Hepatocyte (in vitro differentiated cells): ENCODE measurements at regions not wholly inside any gene's neighbourhood (a gene's known extent, or its start where the extent isn't known, plus 50 kb on each side); places are given as distances from the start of the nearest gene placed in this dataset.

Experiments
- DNase-seq: peaks from one replicate; pipeline ENCODE4 v3.0.0-alpha.2; 2016; ENCODE audit warnings: low spot score
- H2AFZ ChIP-seq: fragments of 200-600 bp; sonication (generic); 2 replicates; pipeline ENCODE4 v1.6.0; 2016; ENCODE audit warnings: antibody characterized with exemption, mild to moderate bottlenecking
- H3K27ac ChIP-seq: fragments of 200-600 bp; sonication (generic); 2 replicates; pipeline ENCODE4 v1.5.1; 2016; ENCODE audit warnings: mild to moderate bottlenecking
- H3K27me3 ChIP-seq: fragments of 200-600 bp; sonication (generic); 2 replicates; pipeline ENCODE4 v1.6.1; 2016
- H3K36me3 ChIP-seq: fragments of 200-600 bp; sonication (generic); replicated peaks from 2 replicates; pipeline ENCODE4 v1.5.1; 2016; ENCODE audit warnings: low read depth; ENCODE audit not compliant: insufficient read depth
- H3K4me1 ChIP-seq: fragments of 200-600 bp; sonication (generic); 2 replicates; pipeline ENCODE4 v1.5.1; 2016; ENCODE audit warnings: mild to moderate bottlenecking, moderate library complexity; ENCODE audit not compliant: insufficient read depth
- H3K4me2 ChIP-seq: fragments of 200-600 bp; sonication (generic); 2 replicates; pipeline ENCODE4 v1.6.0; 2016
- H3K4me3 ChIP-seq: fragments of 200-600 bp; sonication (generic); 2 replicates; pipeline ENCODE4 v1.5.1; 2016; ENCODE audit warnings: mild to moderate bottlenecking
- H3K79me2 ChIP-seq: fragments of 200-600 bp; sonication (generic); 2 replicates; pipeline ENCODE4 v1.6.0; 2017; ENCODE audit warnings: mild to moderate bottlenecking
- H3K9me2 ChIP-seq: fragments of 200-600 bp; sonication (generic); replicated peaks from 2 replicates; pipeline ENCODE4 v1.6.0; 2017; ENCODE audit warnings: mild to moderate bottlenecking; ENCODE audit not compliant: insufficient read depth
- H3K9me3 ChIP-seq: fragments of 200-600 bp; sonication (generic); 2 replicates; pipeline ENCODE4 v1.5.1; 2016; ENCODE audit warnings: low read depth, mild to moderate bottlenecking
- H4K20me1 ChIP-seq: fragments of 200-600 bp; sonication (generic); 2 replicates; pipeline ENCODE4 v1.6.0; 2016; ENCODE audit warnings: mild to moderate bottlenecking; ENCODE audit not compliant: insufficient read depth, poor library complexity, severe bottlenecking
- CTCF ChIP-seq: fragments of 200-600 bp; sonication (generic); IDR thresholded peaks from 2 replicates; pipeline ENCODE4 v1.5.1; 2016; ENCODE audit warnings: antibody characterized with exemption, mild to moderate bottlenecking; ENCODE audit not compliant: poor library complexity
- EZH2 ChIP-seq: fragments of 200-600 bp; sonication (generic); IDR thresholded peaks from 2 replicates; pipeline ENCODE4 v1.6.1; 2016; ENCODE audit warnings: antibody characterized with exemption, mild to moderate bottlenecking, borderline replicate concordance
- EZH2phosphoT487 ChIP-seq: fragments of 200-600 bp; sonication (generic); IDR thresholded peaks from one replicate; pipeline ENCODE4 v1.6.1; 2018; ENCODE audit warnings: antibody characterized with exemption, mild to moderate bottlenecking, low read depth, moderate library complexity; ENCODE audit not compliant: unreplicated experiment, severe bottlenecking
- WGBS: methylation state at CpG from one replicate; pipeline ENCODE4 v1.1.6; 2016; ENCODE audit warnings: low lambda C conversion rate; ENCODE audit errors: missing lambda C conversion rate; 5-methylcytosine and 5-hydroxymethylcytosine counted together

- no peaks in the 10 kb centered on the region for H4K20me1 ChIP-seq
- no peak overlapping the region for H3K27ac ChIP-seq
- no peak overlapping the region for H3K4me3 ChIP-seq
- WGBS, result 40% methylated on average over 1 of the region's 1 CpG
- no peaks in the 10 kb centered on the region for H3K79me2 ChIP-seq
- no peak overlapping the region for H2AFZ ChIP-seq
- H3K4me1 ChIP-seq, result no peaks in the 10 kb centered on the region
- no peak for DNase-seq
- no peaks in the 10 kb centered on the region for H3K27me3 ChIP-seq
- no peak overlapping the region for H3K4me2 ChIP-seq
- H3K36me3 ChIP-seq, result no peaks in the 10 kb centered on the region
- no peaks in the 10 kb centered on the region for H3K9me2 ChIP-seq
- no peaks in the 10 kb centered on the region for H3K9me3 ChIP-seq
- TF ChIP-seq EZH2phosphoT487 (no peak), CTCF (no peak), EZH2 (no peak)
Measured at GRCh38 chr11:115599125-115599524, 94.9 kb upstream of the CADM1 start.

- WGBS, result 66% methylated on average over 3 of the region's 3 CpGs
- H3K9me2 ChIP-seq, result no peaks in the 10 kb centered on the region
- no peaks in the 10 kb centered on the region for H4K20me1 ChIP-seq
- H3K4me3 ChIP-seq, result no peak overlapping the region
- TF ChIP-seq EZH2 (no peak), EZH2phosphoT487 (no peak), CTCF (no peak)
- no peaks in the 10 kb centered on the region for H3K4me1 ChIP-seq
- DNase-seq, result no peak
- H3K27me3 ChIP-seq, result no peaks in the 10 kb centered on the region
- H3K4me2 ChIP-seq, result no peak overlapping the region
- H3K36me3 ChIP-seq, result no peaks in the 10 kb centered on the region
- no peak overlapping the region for H2AFZ ChIP-seq
- H3K79me2 ChIP-seq, result no peaks in the 10 kb centered on the region
- H3K9me3 ChIP-seq, result no peaks in the 10 kb centered on the region
- H3K27ac ChIP-seq, result no peak overlapping the region
Measured at GRCh38 chr11:115598257-115598901, 94.2 kb upstream of the CADM1 start.

DNA sequence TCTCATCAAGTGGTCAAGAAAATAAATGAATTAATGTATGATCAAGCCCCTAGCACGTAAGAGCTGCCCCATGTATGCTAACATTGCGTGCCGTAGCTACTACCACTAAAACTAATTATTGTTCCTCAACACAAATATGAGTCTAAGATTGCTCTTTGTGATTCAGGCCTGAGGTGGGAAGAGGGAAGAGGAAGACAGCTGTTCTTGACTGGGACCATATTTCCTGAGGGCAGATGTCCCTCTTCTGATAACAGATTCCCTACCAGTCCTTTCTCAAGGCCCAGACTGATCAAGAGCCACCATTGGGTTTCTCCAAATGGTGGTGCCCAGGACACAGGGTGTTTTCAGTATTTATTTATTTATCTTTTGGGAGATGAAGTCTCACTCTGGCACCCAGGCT lies 87.2 kb upstream of the CADM1 start:
- Histone ChIP-seq H3K9me2 (no peaks in the 10 kb centered on the region), H3K27ac (no peak overlapping the region), H3K27me3 (no peaks in the 10 kb centered on the region), H3K4me3 (no peak overlapping the region), H3K79me2 (no peaks in the 10 kb centered on the region), H4K20me1 (no peaks in the 10 kb centered on the region), H3K36me3 (no peaks in the 10 kb centered on the region), H2AFZ (no peak overlapping the region), H3K9me3 (no peaks in the 10 kb centered on the region), H3K4me2 (no peak overlapping the region), H3K4me1 (no peaks in the 10 kb centered on the region)
- TF ChIP-seq CTCF (no peak), EZH2 (no peak), EZH2phosphoT487 (no peak)
- WGBS, result 100% methylated on average over 3 of the region's 3 CpGs
- DNase-seq, result no peak

DNA sequence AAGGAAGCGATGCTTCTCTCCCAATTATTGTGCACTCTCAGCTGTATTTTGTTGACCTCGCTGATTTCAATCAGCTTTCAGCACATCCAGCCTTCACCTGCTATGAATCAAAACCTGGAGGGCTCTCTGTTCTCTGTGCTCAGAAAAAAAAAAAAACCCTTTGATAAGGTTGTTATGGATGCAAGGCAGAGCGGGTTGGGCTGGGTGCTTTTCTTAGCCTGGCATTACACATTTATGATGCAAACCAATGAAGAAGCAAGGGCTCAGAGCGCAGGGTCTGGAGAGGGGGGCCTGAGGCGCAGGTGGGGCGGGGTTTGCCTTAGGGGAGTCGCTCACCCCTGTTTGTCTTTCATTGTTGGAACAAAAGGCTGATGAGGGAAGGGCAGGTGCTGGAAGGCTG lies 86.0 kb upstream of the CADM1 start:
- WGBS, result 49% methylated on average over 7 of the region's 7 CpGs
- Histone ChIP-seq H3K9me3 (no peaks in the 10 kb centered on the region), H3K4me1 (no peaks in the 10 kb centered on the region), H3K9me2 (no peaks in the 10 kb centered on the region), H3K4me2 (no peak overlapping the region), H3K4me3 (no peak overlapping the region), H4K20me1 (no peaks in the 10 kb centered on the region), H3K27me3 (no peaks in the 10 kb centered on the region), H2AFZ (no peak overlapping the region), H3K27ac (no peak overlapping the region), H3K79me2 (no peaks in the 10 kb centered on the region), H3K36me3 (no peaks in the 10 kb centered on the region)
- TF ChIP-seq CTCF (no peak), EZH2phosphoT487 (no peak), EZH2 (no peak)
- DNase-seq, result no peak
